Gastroesophageal sphincter (tissue), 3 donors: ENCODE measurements at regions not wholly inside any gene's neighbourhood (a gene's known extent, or its start where the extent isn't known, plus 50 kb on each side); places are given as distances from the start of the nearest gene placed in this dataset.

ENCODE experiments used
- EP300 ChIP-seq: sonication (generic); formaldehyde crosslinking; IDR thresholded peaks from one replicate; pipeline ENCODE4 v1.6.1; 2017; ENCODE audit warnings: antibody characterized with exemption, mild to moderate bottlenecking
- POLR2A ChIP-seq, 2 donors: fragments of 450-650 bp; IDR thresholded peaks; one replicate each; pipeline ENCODE4 v1.6.1; 2017; ENCODE audit warnings: antibody characterized with exemption in 2 of 2, mild to moderate bottlenecking in 2 of 2, moderate library complexity in 1 of 2
- TF ChIP-seq, protein P1 (sequence below), 4 experiments: fragments of 200-600 bp in 2 of 4; fragments of 450-650 bp in 2 of 4; sonication (generic) in 1 of 4; IDR thresholded peaks; one replicate each; pipeline ENCODE4 v1.5.1; 2017 to 2019; ENCODE audit warnings: antibody characterized with exemption in 4 of 4, mild to moderate bottlenecking in 2 of 4, moderate library complexity in 2 of 4

DNA sequence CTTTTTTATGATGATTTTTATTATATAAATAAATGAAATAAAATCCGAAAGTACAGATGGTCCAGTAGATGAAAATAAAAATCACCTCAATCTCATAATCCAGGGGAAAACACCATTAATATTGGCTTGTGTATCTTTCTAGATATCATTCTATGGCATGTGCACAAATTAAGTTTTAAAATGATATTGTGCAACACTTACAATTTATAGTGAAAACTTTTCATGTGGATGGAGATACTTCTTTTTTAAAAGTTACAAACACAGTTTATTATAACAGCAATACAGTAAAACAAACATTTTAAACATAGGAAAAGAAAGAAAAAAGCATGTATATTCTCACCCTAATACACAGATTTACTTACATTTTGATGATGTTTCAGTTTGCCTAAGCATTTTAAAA, 98.9 kb upstream of the RMST start:
- TF ChIP-seq, protein P1, sequence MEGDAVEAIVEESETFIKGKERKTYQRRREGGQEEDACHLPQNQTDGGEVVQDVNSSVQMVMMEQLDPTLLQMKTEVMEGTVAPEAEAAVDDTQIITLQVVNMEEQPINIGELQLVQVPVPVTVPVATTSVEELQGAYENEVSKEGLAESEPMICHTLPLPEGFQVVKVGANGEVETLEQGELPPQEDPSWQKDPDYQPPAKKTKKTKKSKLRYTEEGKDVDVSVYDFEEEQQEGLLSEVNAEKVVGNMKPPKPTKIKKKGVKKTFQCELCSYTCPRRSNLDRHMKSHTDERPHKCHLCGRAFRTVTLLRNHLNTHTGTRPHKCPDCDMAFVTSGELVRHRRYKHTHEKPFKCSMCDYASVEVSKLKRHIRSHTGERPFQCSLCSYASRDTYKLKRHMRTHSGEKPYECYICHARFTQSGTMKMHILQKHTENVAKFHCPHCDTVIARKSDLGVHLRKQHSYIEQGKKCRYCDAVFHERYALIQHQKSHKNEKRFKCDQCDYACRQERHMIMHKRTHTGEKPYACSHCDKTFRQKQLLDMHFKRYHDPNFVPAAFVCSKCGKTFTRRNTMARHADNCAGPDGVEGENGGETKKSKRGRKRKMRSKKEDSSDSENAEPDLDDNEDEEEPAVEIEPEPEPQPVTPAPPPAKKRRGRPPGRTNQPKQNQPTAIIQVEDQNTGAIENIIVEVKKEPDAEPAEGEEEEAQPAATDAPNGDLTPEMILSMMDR (IDR thresholded peaks at IDR 0.05), result no peak
- no peak for TF ChIP-seq POLR2A (IDR thresholded peaks at IDR 0.05)
- no peak for TF ChIP-seq EP300
